GM12892 (cell line): ENCODE measurements at regions not wholly inside any gene's neighbourhood (a gene's known extent, or its start where the extent isn't known, plus 50 kb on each side); places are given as distances from the start of the nearest gene placed in this dataset.

Experiments
- POLR2A ChIP-seq: IDR thresholded peaks from 2 replicates; pipeline ENCODE4 v1.6.1; 2011; ENCODE audit warnings: low read depth, low read length, control low read depth
- POLR2AphosphoS5 ChIP-seq: IDR thresholded peaks from 2 replicates; pipeline ENCODE4 v1.6.1; 2011; ENCODE audit warnings: low read depth, low read length, control low read depth

DNA sequence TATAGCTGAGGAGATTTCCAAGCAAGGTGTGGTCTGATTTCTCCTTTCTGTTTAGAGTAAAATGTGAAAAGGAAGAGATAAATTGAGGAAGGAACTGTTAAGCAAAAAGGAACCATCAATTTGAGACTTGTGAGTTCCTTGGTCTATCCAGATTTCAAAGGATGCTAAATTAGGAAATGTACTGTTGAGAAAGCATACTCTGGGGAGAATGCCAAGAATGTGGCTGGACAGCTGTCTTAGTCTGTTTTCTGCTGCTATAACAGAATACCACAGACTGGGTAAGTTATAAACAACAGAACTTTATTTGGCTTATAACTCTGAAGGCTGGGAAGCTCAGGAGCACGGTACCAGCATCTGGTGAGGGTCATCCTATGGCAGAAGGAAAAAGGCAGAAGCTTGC is 1097.2 kb downstream of the TDRD15 start:
- TF ChIP-seq POLR2A, result no peak
- TF ChIP-seq POLR2AphosphoS5, result no peak
